ENCODE measurements at regions not wholly inside any gene's neighbourhood (a gene's known extent, or its start where the extent isn't known, plus 50 kb on each side); places are given as distances from the start of the nearest gene placed in this dataset.

DNA sequence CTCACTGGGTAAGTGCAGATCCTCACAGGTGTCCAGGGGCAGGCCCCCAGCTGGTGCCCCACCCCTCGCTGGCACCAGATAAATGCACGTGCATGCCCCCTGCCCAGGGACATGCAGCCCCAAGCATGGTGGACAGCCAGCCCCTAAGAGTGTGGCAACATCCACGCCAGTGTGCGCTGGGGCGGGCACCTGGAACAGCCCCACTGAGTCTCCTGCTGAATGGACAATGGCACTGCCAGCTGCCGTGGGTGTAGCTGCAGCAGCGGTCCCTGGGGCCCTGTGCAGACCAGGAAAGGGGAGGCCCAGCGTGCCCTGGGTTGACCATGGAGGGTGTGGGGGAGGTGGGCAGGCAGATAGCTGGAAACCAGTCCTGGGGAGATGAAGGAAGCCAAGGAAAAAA, 538.7 kb upstream of the SGCG start:
- H3K4me3 ChIP-seq (ENCODE audit: low read depth, low read length): no peak overlapping the region
- H3K27ac ChIP-seq (ENCODE audit: low read depth, low read length): no peak overlapping the region
- TF ChIP-seq, protein P1, sequence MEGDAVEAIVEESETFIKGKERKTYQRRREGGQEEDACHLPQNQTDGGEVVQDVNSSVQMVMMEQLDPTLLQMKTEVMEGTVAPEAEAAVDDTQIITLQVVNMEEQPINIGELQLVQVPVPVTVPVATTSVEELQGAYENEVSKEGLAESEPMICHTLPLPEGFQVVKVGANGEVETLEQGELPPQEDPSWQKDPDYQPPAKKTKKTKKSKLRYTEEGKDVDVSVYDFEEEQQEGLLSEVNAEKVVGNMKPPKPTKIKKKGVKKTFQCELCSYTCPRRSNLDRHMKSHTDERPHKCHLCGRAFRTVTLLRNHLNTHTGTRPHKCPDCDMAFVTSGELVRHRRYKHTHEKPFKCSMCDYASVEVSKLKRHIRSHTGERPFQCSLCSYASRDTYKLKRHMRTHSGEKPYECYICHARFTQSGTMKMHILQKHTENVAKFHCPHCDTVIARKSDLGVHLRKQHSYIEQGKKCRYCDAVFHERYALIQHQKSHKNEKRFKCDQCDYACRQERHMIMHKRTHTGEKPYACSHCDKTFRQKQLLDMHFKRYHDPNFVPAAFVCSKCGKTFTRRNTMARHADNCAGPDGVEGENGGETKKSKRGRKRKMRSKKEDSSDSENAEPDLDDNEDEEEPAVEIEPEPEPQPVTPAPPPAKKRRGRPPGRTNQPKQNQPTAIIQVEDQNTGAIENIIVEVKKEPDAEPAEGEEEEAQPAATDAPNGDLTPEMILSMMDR (IDR thresholded peaks at IDR 0.05; ENCODE audit: low read depth, low read length): no peak
- CTCF ChIA-PET: no interaction called here
- H3K9me3 ChIP-seq (ENCODE audit: control insufficient read depth, insufficient read depth, low read length): peaks cover 22% of the 10 kb centered on the region
- no peak for DNase-seq (ENCODE audit: low read depth, low spot score)
- POLR2A ChIA-PET: no interaction called here
- H3K27me3 ChIP-seq (ENCODE audit: control insufficient read depth, insufficient read depth, low read length): no peaks in the 10 kb centered on the region

DNA sequence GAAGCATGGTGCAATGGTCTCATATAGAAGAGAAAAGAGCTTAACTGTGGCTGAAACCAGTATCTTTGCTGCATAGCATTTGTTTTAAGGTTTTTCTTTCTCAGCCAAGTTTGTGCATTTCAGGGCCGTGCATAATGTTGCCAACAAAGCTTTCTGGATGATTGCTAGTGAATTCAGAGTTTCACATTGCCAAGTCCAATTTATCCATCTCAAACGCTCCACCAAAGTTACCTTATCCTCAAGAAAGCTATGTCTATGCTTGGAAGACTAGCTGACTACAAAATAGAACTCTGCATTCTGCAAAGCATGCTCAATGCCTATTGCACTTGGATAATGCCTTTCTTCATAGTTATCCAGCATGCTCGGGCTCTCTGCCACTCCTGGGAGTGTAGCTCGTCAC, 535.8 kb upstream of the SGCG start:
- Histone ChIP-seq H3K27me3 (ENCODE audit: control insufficient read depth, insufficient read depth, low read length) (no peaks in the 10 kb centered on the region), H3K27ac (ENCODE audit: low read depth, low read length) (no peak overlapping the region), H3K9me3 (ENCODE audit: control insufficient read depth, insufficient read depth, low read length) (peaks cover 22% of the 10 kb centered on the region), H3K4me3 (ENCODE audit: low read depth, low read length) (no peak overlapping the region)
- TF ChIP-seq, protein P1 (IDR thresholded peaks at IDR 0.05; ENCODE audit: low read depth, low read length): no peak
- DNase-seq (ENCODE audit: low read depth, low spot score): no peak
- POLR2A ChIA-PET: no interaction called here
- CTCF ChIA-PET: no interaction called here

DNA sequence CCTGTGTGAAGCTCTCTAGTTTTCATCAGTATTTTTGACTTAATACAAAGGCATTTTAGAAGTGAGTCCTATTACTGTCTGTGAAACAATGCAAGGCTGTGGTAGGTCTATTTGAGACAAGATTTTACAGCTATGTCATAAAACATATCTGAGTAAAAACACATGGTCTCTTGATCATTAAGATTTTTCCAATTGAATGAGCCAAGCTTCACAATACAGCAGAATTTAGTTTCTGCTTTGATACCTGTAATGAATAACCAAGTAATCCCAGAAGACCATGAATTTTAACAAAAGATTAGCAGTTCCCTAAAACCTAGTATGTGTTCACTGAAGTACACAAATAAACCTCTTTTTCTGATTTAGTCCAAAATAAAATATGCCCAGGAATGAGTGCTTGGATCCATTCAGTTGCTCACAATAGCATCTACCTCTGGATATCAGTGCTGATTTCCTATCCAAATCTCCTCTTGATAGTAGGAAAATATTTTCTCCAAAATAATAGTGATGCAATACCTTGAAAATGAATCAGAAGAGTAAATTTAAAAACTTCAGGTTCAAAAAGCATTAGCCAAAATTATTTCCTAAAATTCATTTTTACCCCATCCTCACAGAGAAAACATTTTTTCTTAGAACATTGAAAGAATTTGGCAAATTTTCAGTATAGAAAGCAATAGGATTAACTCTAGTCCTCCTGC, 533.5 kb upstream of the SGCG start:
- Histone ChIP-seq H3K4me3 (ENCODE audit: low read depth, low read length) (no peak overlapping the region), H3K27me3 (ENCODE audit: control insufficient read depth, insufficient read depth, low read length) (no peaks in the 10 kb centered on the region), H3K9me3 (ENCODE audit: control insufficient read depth, insufficient read depth, low read length) (peaks cover 25% of the 10 kb centered on the region), H3K27ac (ENCODE audit: low read depth, low read length) (no peak overlapping the region)
- ChIA-PET CTCF (no interaction called here), POLR2A (no interaction called here)
- TF ChIP-seq, protein P1 (IDR thresholded peaks at IDR 0.05; ENCODE audit: low read depth, low read length): no peak
- DNase-seq (ENCODE audit: low read depth, low spot score): no peak

DNA sequence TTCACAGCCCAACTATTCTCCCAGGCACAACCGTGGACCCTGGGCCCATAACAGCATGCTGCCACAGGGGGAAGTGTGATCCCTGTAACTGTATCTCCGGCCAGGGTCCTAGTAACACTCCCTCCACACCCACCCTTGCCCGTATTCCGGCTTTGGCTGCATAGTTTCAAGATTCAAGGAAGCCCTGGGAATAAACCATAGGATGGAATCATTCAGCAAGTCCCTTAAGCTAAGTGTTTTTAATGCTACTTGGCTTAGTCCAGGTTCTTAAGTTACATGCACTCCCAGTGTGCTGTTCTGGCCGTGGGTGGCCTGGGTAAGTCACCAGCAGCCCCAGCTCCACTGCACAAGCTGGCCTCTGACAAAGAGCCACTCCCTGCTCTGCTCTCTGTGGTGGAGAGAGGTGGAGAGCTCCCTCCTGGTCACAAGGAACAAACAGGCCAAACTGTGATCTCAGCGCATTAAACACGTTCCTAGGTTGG, 532.4 kb upstream of the SGCG start:
- TF ChIP-seq, protein P1 (IDR thresholded peaks at IDR 0.05; ENCODE audit: low read depth, low read length): no peak
- H3K9me3 ChIP-seq (ENCODE audit: control insufficient read depth, insufficient read depth, low read length): peaks cover 20% of the 10 kb centered on the region
- CTCF ChIA-PET: interaction anchor here (0.5 kb wide), 1 partner anchor 137 kb away, joined by 3 read pairs; no protein-coding TSS in a partner anchor
- DNase-seq (ENCODE audit: low read depth, low spot score): no peak
- H3K27me3 ChIP-seq (ENCODE audit: control insufficient read depth, insufficient read depth, low read length): no peaks in the 10 kb centered on the region
- no peak overlapping the region for H3K4me3 ChIP-seq (ENCODE audit: low read depth, low read length)
- POLR2A ChIA-PET: no interaction called here
- H3K27ac ChIP-seq (ENCODE audit: low read depth, low read length): no peak overlapping the region

DNA sequence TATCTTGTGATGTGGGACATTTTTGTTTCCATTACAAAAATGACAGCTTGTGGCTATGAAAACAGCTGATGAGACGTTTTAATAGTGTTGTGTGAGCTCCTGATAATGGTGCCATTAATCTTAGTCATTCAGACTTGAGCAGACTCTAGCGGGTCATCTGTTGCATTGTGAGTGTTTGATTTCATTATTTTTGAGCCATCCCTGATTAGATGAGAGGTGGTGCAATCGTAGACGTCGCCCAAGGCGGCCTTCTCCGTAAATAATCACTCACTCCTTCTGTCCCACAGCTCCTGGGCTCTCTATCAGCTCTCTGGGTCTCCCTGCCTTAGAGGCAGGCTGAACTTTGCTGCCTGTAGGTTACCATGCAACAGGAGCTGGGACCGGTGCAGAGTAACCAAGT, 528.0 kb upstream of the SGCG start:
- DNase-seq (ENCODE audit: low read depth, low spot score): no peak
- TF ChIP-seq, protein P1 (IDR thresholded peaks at IDR 0.05; ENCODE audit: low read depth, low read length): no peak
- no peak overlapping the region for H3K27ac ChIP-seq (ENCODE audit: low read depth, low read length)
- ChIA-PET POLR2A (no interaction called here), CTCF (no interaction called here)
- peaks cover 15% of the 10 kb centered on the region for H3K9me3 ChIP-seq (ENCODE audit: control insufficient read depth, insufficient read depth, low read length)
- H3K27me3 ChIP-seq (ENCODE audit: control insufficient read depth, insufficient read depth, low read length): no peaks in the 10 kb centered on the region
- no peak overlapping the region for H3K4me3 ChIP-seq (ENCODE audit: low read depth, low read length)

All from AG04450 (cell line).